ENCODE measurements at regions not wholly inside any gene's neighbourhood (a gene's known extent, or its start where the extent isn't known, plus 50 kb on each side); places are given as distances from the start of the nearest gene placed in this dataset.

DNA sequence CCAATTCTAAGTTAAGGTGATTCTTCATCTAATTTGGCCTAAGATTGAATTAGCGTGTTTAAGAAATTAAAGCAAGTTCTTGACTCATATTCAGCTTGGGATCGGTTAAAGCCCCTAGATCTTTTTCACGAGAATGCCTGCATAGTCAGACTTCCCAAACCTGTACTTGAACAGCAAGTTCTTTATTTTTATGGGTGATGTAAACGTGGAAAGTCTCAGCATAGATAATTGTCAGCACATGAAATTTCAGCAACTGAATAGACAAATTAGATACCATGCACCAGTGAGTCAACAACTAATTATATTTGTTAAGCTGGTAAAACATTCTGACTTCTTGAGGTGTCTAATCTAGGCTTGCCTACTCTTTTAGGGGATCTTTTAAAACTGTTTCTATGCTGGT, 183.1 kb upstream of the TNFAIP3 start:
- TF ChIP-seq, protein P1, sequence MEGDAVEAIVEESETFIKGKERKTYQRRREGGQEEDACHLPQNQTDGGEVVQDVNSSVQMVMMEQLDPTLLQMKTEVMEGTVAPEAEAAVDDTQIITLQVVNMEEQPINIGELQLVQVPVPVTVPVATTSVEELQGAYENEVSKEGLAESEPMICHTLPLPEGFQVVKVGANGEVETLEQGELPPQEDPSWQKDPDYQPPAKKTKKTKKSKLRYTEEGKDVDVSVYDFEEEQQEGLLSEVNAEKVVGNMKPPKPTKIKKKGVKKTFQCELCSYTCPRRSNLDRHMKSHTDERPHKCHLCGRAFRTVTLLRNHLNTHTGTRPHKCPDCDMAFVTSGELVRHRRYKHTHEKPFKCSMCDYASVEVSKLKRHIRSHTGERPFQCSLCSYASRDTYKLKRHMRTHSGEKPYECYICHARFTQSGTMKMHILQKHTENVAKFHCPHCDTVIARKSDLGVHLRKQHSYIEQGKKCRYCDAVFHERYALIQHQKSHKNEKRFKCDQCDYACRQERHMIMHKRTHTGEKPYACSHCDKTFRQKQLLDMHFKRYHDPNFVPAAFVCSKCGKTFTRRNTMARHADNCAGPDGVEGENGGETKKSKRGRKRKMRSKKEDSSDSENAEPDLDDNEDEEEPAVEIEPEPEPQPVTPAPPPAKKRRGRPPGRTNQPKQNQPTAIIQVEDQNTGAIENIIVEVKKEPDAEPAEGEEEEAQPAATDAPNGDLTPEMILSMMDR (IDR thresholded peaks at IDR 0.05), result no peak
- no peak for TF ChIP-seq POLR2A (IDR thresholded peaks at IDR 0.05)

Data from gastroesophageal sphincter (tissue), 3 donors.